ENCODE measurements at regions not wholly inside any gene's neighbourhood (a gene's known extent, or its start where the extent isn't known, plus 50 kb on each side); places are given as distances from the start of the nearest gene placed in this dataset.

GRCh38 chr10:24793648-24794379, 70.1 kb upstream of the ARHGAP21 start:
- H2AFZ ChIP-seq (ENCODE audit: insufficient read depth, low read length, poor library complexity), result no peak overlapping the region
- no peak overlapping the region for H4K91ac ChIP-seq (ENCODE audit: low read depth, low read length)
- H3K79me1 ChIP-seq (ENCODE audit: low read length), result no peaks in the 10 kb centered on the region
- H3K36me3 ChIP-seq (ENCODE audit: control insufficient read depth in 1 of 2, insufficient read depth in 2 of 2, low read length in 2 of 2), result no peaks in the 10 kb centered on the region
- H3K18ac ChIP-seq (ENCODE audit: low read length), result no peak overlapping the region
- no peak overlapping the region for H2BK5ac ChIP-seq (ENCODE audit: low read depth, low read length, poor library complexity)
- no peak overlapping the region for H3K14ac ChIP-seq (ENCODE audit: low read length)
- H4K8ac ChIP-seq (ENCODE audit: low read depth, low read length), result no peak overlapping the region
- H3K4ac ChIP-seq (ENCODE audit: low read depth, low read length), result no peak overlapping the region
- no peak overlapping the region for H2BK120ac ChIP-seq (ENCODE audit: insufficient read depth, low read length, poor library complexity)
- no peaks in the 10 kb centered on the region for H3K4me1 ChIP-seq (ENCODE audit: control insufficient read depth in 1 of 2, insufficient read depth in 2 of 2, low read length in 2 of 2)
- H3K4me2 ChIP-seq (ENCODE audit: low read length), result no peak overlapping the region
- no peak overlapping the region for H3K4me3 ChIP-seq (ENCODE audit: low read depth, low read length)
- no peak overlapping the region for H3K9ac ChIP-seq (ENCODE audit: low read length)
- H2BK12ac ChIP-seq (ENCODE audit: low read length), result no peak overlapping the region
- no peak overlapping the region for H3K27ac ChIP-seq (ENCODE audit: low read depth, low read length)
- H3K27me3 ChIP-seq (ENCODE audit: insufficient read depth, low read length), result no peaks in the 10 kb centered on the region
- H2AK5ac ChIP-seq (ENCODE audit: low read length), result no peak overlapping the region
- no peak overlapping the region for H3K23ac ChIP-seq (ENCODE audit: low read length)
- H4K12ac ChIP-seq (ENCODE audit: low read depth, low read length), result no peak overlapping the region
- no CpG with 5 or more reads among the region's 5 CpGs for WGBS (ENCODE audit: extremely low coverage, insufficient coverage, insufficient read length)
- DNase-seq, result no peak
- H3K79me2 ChIP-seq (ENCODE audit: control insufficient read depth, insufficient read depth, low read length, poor library complexity), result no peaks in the 10 kb centered on the region
- H3K9me3 ChIP-seq (ENCODE audit: insufficient read depth, low read depth, low read length), result no peaks in the 10 kb centered on the region

GRCh38 chr10:24792638-24793037, 69.0 kb upstream of the ARHGAP21 start:
- Histone ChIP-seq H2BK5ac (ENCODE audit: low read depth, low read length, poor library complexity) (no peak overlapping the region), H3K27ac (ENCODE audit: low read depth, low read length) (no peak overlapping the region), H4K91ac (ENCODE audit: low read depth, low read length) (no peak overlapping the region), H2BK12ac (ENCODE audit: low read length) (no peak overlapping the region), H3K4me3 (ENCODE audit: low read depth, low read length) (no peak overlapping the region), H3K14ac (ENCODE audit: low read length) (no peak overlapping the region), H3K36me3 (ENCODE audit: control insufficient read depth in 1 of 2, insufficient read depth in 2 of 2, low read length in 2 of 2) (no peaks in the 10 kb centered on the region), H4K12ac (ENCODE audit: low read depth, low read length) (no peak overlapping the region), H2AK5ac (ENCODE audit: low read length) (no peak overlapping the region), H3K9ac (ENCODE audit: low read length) (no peak overlapping the region), H3K79me1 (ENCODE audit: low read length) (no peaks in the 10 kb centered on the region), H3K79me2 (ENCODE audit: control insufficient read depth, insufficient read depth, low read length, poor library complexity) (no peaks in the 10 kb centered on the region), H2AFZ (ENCODE audit: insufficient read depth, low read length, poor library complexity) (no peak overlapping the region), H3K18ac (ENCODE audit: low read length) (no peak overlapping the region), H3K9me3 (ENCODE audit: insufficient read depth, low read depth, low read length) (no peaks in the 10 kb centered on the region), H3K4me1 (ENCODE audit: control insufficient read depth in 1 of 2, insufficient read depth in 2 of 2, low read length in 2 of 2) (no peaks in the 10 kb centered on the region), H3K4me2 (ENCODE audit: low read length) (no peak overlapping the region), H2BK120ac (ENCODE audit: insufficient read depth, low read length, poor library complexity) (no peak overlapping the region), H3K4ac (ENCODE audit: low read depth, low read length) (no peak overlapping the region), H3K23ac (ENCODE audit: low read length) (no peak overlapping the region), H3K27me3 (ENCODE audit: insufficient read depth, low read length) (no peaks in the 10 kb centered on the region), H4K8ac (ENCODE audit: low read depth, low read length) (no peak overlapping the region)
- DNase-seq, result no peak
- no CpG with 5 or more reads among the region's 2 CpGs for WGBS (ENCODE audit: extremely low coverage, insufficient coverage, insufficient read length)

GRCh38 chr10:24791084-24791726, 67.5 kb upstream of the ARHGAP21 start:
- no peaks in the 10 kb centered on the region for H3K36me3 ChIP-seq (ENCODE audit: control insufficient read depth in 1 of 2, insufficient read depth in 2 of 2, low read length in 2 of 2)
- no peaks in the 10 kb centered on the region for H3K79me2 ChIP-seq (ENCODE audit: control insufficient read depth, insufficient read depth, low read length, poor library complexity)
- no peak overlapping the region for H2BK5ac ChIP-seq (ENCODE audit: low read depth, low read length, poor library complexity)
- H3K4ac ChIP-seq (ENCODE audit: low read depth, low read length), result no peak overlapping the region
- no peak overlapping the region for H3K23ac ChIP-seq (ENCODE audit: low read length)
- no peak overlapping the region for H4K8ac ChIP-seq (ENCODE audit: low read depth, low read length)
- no peak overlapping the region for H4K12ac ChIP-seq (ENCODE audit: low read depth, low read length)
- H3K4me2 ChIP-seq (ENCODE audit: low read length), result no peak overlapping the region
- no peak overlapping the region for H2AK5ac ChIP-seq (ENCODE audit: low read length)
- H3K27me3 ChIP-seq (ENCODE audit: insufficient read depth, low read length), result no peaks in the 10 kb centered on the region
- no peaks in the 10 kb centered on the region for H3K4me1 ChIP-seq (ENCODE audit: control insufficient read depth in 1 of 2, insufficient read depth in 2 of 2, low read length in 2 of 2)
- no peak overlapping the region for H4K91ac ChIP-seq (ENCODE audit: low read depth, low read length)
- H3K27ac ChIP-seq (ENCODE audit: low read depth, low read length), result no peak overlapping the region
- H2AFZ ChIP-seq (ENCODE audit: insufficient read depth, low read length, poor library complexity), result no peak overlapping the region
- H3K18ac ChIP-seq (ENCODE audit: low read length), result no peak overlapping the region
- WGBS (ENCODE audit: extremely low coverage, insufficient coverage, insufficient read length), result no CpG with 5 or more reads among the region's 7 CpGs
- H3K4me3 ChIP-seq (ENCODE audit: low read depth, low read length), result no peak overlapping the region
- H3K9me3 ChIP-seq (ENCODE audit: insufficient read depth, low read depth, low read length), result no peaks in the 10 kb centered on the region
- H2BK120ac ChIP-seq (ENCODE audit: insufficient read depth, low read length, poor library complexity), result no peak overlapping the region
- no peaks in the 10 kb centered on the region for H3K79me1 ChIP-seq (ENCODE audit: low read length)
- DNase-seq, result no peak
- no peak overlapping the region for H3K9ac ChIP-seq (ENCODE audit: low read length)
- no peak overlapping the region for H3K14ac ChIP-seq (ENCODE audit: low read length)
- no peak overlapping the region for H2BK12ac ChIP-seq (ENCODE audit: low read length)

GRCh38 chr10:24790599-24790998, 66.9 kb upstream of the ARHGAP21 start:
- no CpG with 5 or more reads among the region's 11 CpGs for WGBS (ENCODE audit: extremely low coverage, insufficient coverage, insufficient read length)

More at GRCh38 chr10:24790599-24790998, 66.9 kb upstream of the ARHGAP21 start:
- no peak overlapping the region for H3K14ac ChIP-seq (ENCODE audit: low read length)
- no peak overlapping the region for H3K27ac ChIP-seq (ENCODE audit: low read depth, low read length)
- H4K91ac ChIP-seq (ENCODE audit: low read depth, low read length), result no peak overlapping the region
- H3K79me1 ChIP-seq (ENCODE audit: low read length), result no peaks in the 10 kb centered on the region
- H3K4me2 ChIP-seq (ENCODE audit: low read length), result no peak overlapping the region
- H3K4ac ChIP-seq (ENCODE audit: low read depth, low read length), result no peak overlapping the region
- no peak overlapping the region for H3K23ac ChIP-seq (ENCODE audit: low read length)
- H2BK120ac ChIP-seq (ENCODE audit: insufficient read depth, low read length, poor library complexity), result no peak overlapping the region
- no peaks in the 10 kb centered on the region for H3K79me2 ChIP-seq (ENCODE audit: control insufficient read depth, insufficient read depth, low read length, poor library complexity)
- H3K9me3 ChIP-seq (ENCODE audit: insufficient read depth, low read depth, low read length), result no peaks in the 10 kb centered on the region
- no peak overlapping the region for H2BK5ac ChIP-seq (ENCODE audit: low read depth, low read length, poor library complexity)
- no peak overlapping the region for H3K4me3 ChIP-seq (ENCODE audit: low read depth, low read length)
- no peak overlapping the region for H4K8ac ChIP-seq (ENCODE audit: low read depth, low read length)
- no peak overlapping the region for H3K9ac ChIP-seq (ENCODE audit: low read length)
- H2AK5ac ChIP-seq (ENCODE audit: low read length), result no peak overlapping the region
- H3K18ac ChIP-seq (ENCODE audit: low read length), result no peak overlapping the region
- H2AFZ ChIP-seq (ENCODE audit: insufficient read depth, low read length, poor library complexity), result no peak overlapping the region
- no peak overlapping the region for H2BK12ac ChIP-seq (ENCODE audit: low read length)
- H4K12ac ChIP-seq (ENCODE audit: low read depth, low read length), result no peak overlapping the region
- H3K36me3 ChIP-seq (ENCODE audit: control insufficient read depth in 1 of 2, insufficient read depth in 2 of 2, low read length in 2 of 2), result no peaks in the 10 kb centered on the region
- no peaks in the 10 kb centered on the region for H3K27me3 ChIP-seq (ENCODE audit: insufficient read depth, low read length)
- H3K4me1 ChIP-seq (ENCODE audit: control insufficient read depth in 1 of 2, insufficient read depth in 2 of 2, low read length in 2 of 2), result no peaks in the 10 kb centered on the region
- no peak for DNase-seq
